ENCODE measurements at regions not wholly inside any gene's neighbourhood (a gene's known extent, or its start where the extent isn't known, plus 50 kb on each side); places are given as distances from the start of the nearest gene placed in this dataset.
"Not testable (repeated sequence)": the region's sequence is repeated elsewhere in the genome, so short reads cannot be mapped to it uniquely, and the experiment has no call there.

DNA sequence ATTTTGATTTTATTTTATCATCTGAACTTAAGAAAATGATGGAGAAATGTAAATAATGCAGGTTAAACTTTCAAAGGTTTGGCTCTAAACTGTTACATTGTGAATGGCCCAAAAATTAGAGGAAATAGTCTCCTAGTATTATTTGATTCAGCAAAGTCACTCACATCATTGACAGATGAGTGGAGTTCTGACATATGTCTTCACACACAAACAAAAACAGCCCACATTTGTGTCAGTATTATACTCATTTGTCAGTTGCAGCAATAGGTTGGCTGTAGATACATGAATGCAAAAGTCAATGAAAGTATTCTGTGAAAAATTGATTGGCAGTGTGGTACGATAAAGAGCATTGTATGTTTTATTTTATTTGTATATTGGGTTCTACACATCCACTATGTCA is 108.8 kb upstream of the BMPER start:
- Histone ChIP-seq H3K27ac (no peak overlapping the region), H3K27me3 (replicated peaks; ENCODE audit: insufficient read depth) (no peaks in the 10 kb centered on the region), H3K4me1 (ENCODE audit: control insufficient read depth in 1 of 2, low read depth in 2 of 2) (no peaks in the 10 kb centered on the region), H3K36me3 (no peaks in the 10 kb centered on the region), H3K9me3 (no peaks in the 10 kb centered on the region), H3K4me3 (no peak overlapping the region)
- no peak for DNase-seq (ENCODE audit: low spot score)
- no peak for ATAC-seq (ENCODE audit: insufficient number of reproducible peaks, low FRiP score, low read depth)
- TF ChIP-seq, protein P1, sequence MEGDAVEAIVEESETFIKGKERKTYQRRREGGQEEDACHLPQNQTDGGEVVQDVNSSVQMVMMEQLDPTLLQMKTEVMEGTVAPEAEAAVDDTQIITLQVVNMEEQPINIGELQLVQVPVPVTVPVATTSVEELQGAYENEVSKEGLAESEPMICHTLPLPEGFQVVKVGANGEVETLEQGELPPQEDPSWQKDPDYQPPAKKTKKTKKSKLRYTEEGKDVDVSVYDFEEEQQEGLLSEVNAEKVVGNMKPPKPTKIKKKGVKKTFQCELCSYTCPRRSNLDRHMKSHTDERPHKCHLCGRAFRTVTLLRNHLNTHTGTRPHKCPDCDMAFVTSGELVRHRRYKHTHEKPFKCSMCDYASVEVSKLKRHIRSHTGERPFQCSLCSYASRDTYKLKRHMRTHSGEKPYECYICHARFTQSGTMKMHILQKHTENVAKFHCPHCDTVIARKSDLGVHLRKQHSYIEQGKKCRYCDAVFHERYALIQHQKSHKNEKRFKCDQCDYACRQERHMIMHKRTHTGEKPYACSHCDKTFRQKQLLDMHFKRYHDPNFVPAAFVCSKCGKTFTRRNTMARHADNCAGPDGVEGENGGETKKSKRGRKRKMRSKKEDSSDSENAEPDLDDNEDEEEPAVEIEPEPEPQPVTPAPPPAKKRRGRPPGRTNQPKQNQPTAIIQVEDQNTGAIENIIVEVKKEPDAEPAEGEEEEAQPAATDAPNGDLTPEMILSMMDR (IDR thresholded peaks at IDR 0.05): no peak

DNA sequence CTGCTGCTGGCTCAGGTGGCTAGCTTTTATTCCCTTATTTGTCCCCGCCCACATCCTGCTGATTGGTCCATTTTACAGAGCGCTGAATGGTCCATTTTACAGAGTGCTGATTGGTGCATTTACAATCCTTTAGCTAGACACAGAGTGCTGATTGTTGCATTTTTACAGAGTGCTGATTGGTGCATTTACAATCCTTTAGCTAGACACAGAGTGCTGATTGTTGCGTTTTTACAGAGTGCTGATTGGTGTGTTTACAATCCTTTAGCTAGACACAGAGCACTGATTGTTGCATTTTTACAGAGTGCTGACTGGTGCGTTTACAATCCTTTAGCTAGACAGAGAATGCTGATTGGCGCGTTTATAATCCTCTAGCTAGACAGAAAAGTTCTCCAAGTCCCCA is 107.8 kb upstream of the BMPER start:
- H3K4me3 ChIP-seq; ATAC-seq (ENCODE audit: insufficient number of reproducible peaks, low FRiP score, low read depth); H3K4me1 ChIP-seq (ENCODE audit: control insufficient read depth in 1 of 2, low read depth in 2 of 2); H3K27ac ChIP-seq; H3K36me3 ChIP-seq; H3K27me3 ChIP-seq (replicated peaks; ENCODE audit: insufficient read depth); H3K9me3 ChIP-seq; DNase-seq (ENCODE audit: low spot score): not testable (repeated sequence)

DNA sequence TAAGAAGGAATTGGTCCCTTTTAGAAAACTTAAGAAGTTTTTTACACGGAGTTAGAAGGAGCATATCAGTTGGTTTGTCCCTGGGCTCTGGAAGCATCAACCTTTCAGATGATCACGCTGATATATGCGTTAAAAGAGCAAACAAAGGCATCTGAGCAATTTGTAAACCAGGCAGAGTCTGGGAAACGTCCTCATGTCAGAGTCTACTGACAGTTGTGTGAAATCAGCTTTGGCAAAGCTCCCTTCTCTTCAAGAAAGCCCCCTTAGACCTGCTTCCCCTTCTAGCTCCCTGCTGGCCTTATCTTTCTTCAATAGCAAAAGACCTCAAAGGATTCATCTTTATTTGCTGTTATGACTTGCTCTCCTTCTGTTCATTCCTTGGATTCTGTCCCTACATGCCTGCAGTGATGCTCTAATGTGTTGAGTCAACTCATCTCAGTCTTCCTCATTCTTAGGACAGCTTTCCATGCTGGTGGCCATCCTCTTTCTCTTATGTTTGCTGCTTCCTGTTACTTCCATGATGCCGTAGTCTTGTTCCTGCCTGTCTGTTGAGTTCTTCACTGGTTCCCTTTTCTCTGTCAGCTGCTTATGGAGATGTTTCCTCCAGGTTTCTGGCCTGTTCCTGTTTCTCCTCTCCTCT is 106.5 kb upstream of the BMPER start:
- TF ChIP-seq, protein P1 (IDR thresholded peaks at IDR 0.05): no peak
- Histone ChIP-seq H3K27ac (no peak overlapping the region), H3K4me3 (no peak overlapping the region), H3K4me1 (ENCODE audit: control insufficient read depth in 1 of 2, low read depth in 2 of 2) (no peaks in the 10 kb centered on the region), H3K27me3 (replicated peaks; ENCODE audit: insufficient read depth) (no peaks in the 10 kb centered on the region), H3K9me3 (no peaks in the 10 kb centered on the region), H3K36me3 (no peaks in the 10 kb centered on the region)
- DNase-seq (ENCODE audit: low spot score): no peak
- no peak for ATAC-seq (ENCODE audit: insufficient number of reproducible peaks, low FRiP score, low read depth)

DNA sequence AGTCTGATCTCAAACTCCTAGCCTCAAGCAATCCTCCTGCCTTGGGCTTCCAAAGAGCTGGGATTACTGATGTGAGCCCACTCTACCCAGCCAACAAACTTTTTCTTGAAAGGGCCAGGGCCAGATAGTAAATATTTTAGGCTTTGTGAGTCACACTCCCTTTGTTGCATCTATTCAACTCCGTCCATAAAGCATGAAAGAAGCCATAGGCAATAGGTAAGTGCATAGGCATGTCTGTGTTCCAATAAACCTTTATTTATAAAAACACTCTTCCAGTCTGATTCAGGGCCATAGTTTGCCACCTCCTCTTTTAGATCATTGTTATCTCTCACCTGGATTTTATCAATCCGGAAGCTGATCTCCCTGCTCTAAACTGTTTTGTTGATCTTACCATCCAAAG is 105.6 kb upstream of the BMPER start:
- ATAC-seq (ENCODE audit: insufficient number of reproducible peaks, low FRiP score, low read depth): no peak
- no peak overlapping the region for H3K4me3 ChIP-seq
- H3K27me3 ChIP-seq (replicated peaks; ENCODE audit: insufficient read depth): no peaks in the 10 kb centered on the region
- H3K27ac ChIP-seq: no peak overlapping the region
- TF ChIP-seq, protein P1 (IDR thresholded peaks at IDR 0.05): no peak
- no peaks in the 10 kb centered on the region for H3K9me3 ChIP-seq
- no peaks in the 10 kb centered on the region for H3K36me3 ChIP-seq
- DNase-seq (ENCODE audit: low spot score): no peak
- H3K4me1 ChIP-seq (ENCODE audit: control insufficient read depth in 1 of 2, low read depth in 2 of 2): no peaks in the 10 kb centered on the region

DNA sequence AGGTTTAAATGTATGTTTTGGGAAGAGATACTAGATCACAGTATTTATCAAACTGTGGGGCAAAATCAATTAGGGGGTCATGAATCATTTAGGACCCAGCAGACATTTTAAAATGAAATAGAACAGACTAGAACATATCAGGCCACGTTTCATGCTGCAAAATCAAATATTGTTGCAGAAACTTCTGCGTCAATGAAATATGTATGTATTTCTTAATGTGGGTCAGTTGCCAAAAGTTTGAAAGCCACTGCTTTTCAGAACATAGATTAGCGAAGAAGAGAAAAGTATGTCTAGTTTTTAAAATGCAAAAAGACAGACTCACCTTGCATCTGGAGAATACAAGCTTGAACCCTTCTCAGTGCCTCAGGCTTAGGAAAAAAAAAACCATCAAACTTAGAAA is 102.7 kb upstream of the BMPER start:
- H3K4me3 ChIP-seq: no peak overlapping the region
- no peaks in the 10 kb centered on the region for H3K27me3 ChIP-seq (replicated peaks; ENCODE audit: insufficient read depth)
- no peak overlapping the region for H3K27ac ChIP-seq
- ATAC-seq (ENCODE audit: insufficient number of reproducible peaks, low FRiP score, low read depth) (no peak), DNase-seq (ENCODE audit: low spot score) (no peak)
- H3K9me3 ChIP-seq: no peaks in the 10 kb centered on the region
- H3K36me3 ChIP-seq: no peaks in the 10 kb centered on the region
- H3K4me1 ChIP-seq (ENCODE audit: control insufficient read depth in 1 of 2, low read depth in 2 of 2): peaks cover 9 to 23% of the 10 kb centered on the region in 2 donors
- TF ChIP-seq, protein P1 (IDR thresholded peaks at IDR 0.05): no peak

DNA sequence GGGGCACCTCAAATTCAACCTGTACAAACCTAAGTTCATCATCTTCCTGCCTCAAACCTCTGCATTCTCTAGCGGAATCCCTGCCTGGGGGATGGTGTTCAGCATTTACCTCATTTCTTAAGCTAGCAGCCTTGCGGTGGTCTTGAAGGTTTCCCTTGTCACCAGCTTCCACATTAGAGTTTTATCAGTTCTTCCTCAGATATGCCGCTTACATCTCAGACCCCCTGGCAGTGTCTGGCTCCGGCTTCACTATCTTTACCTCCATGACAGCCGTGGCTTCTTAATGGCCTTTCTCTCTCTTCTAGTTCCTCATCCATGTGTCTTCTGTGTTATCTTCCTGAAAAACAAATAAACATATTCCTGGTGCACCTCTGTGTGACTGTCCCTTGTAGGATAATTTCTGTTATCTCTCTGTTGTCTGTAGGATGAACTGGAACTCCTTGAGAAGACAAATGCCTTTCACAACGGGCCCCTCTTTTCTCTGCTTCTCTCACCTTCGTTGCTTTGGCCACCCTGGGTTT is 101.1 kb upstream of the BMPER start:
- Histone ChIP-seq H3K27me3 (replicated peaks; ENCODE audit: insufficient read depth) (no peaks in the 10 kb centered on the region), H3K36me3 (no peaks in the 10 kb centered on the region), H3K27ac (no peak overlapping the region), H3K9me3 (no peaks in the 10 kb centered on the region), H3K4me3 (no peak overlapping the region), H3K4me1 (ENCODE audit: control insufficient read depth in 1 of 2, low read depth in 2 of 2) (peaks cover 11 to 37% of the 10 kb centered on the region in 2 donors)
- TF ChIP-seq, protein P1 (IDR thresholded peaks at IDR 0.05): no peak
- ATAC-seq (ENCODE audit: insufficient number of reproducible peaks, low FRiP score, low read depth) (no peak), DNase-seq (ENCODE audit: low spot score) (no peak)

All from thoracic aorta (tissue), 2 donors.